NCI-H526 (cell line): ENCODE measurements at regions not wholly inside any gene's neighbourhood (a gene's known extent, or its start where the extent isn't known, plus 50 kb on each side); places are given as distances from the start of the nearest gene placed in this dataset.

Experiments
- DNase-seq, 2 experiments: peaks; one replicate each; lab custom pipeline; 2025; lab: John Stamatoyannopoulos, UW

DNA sequence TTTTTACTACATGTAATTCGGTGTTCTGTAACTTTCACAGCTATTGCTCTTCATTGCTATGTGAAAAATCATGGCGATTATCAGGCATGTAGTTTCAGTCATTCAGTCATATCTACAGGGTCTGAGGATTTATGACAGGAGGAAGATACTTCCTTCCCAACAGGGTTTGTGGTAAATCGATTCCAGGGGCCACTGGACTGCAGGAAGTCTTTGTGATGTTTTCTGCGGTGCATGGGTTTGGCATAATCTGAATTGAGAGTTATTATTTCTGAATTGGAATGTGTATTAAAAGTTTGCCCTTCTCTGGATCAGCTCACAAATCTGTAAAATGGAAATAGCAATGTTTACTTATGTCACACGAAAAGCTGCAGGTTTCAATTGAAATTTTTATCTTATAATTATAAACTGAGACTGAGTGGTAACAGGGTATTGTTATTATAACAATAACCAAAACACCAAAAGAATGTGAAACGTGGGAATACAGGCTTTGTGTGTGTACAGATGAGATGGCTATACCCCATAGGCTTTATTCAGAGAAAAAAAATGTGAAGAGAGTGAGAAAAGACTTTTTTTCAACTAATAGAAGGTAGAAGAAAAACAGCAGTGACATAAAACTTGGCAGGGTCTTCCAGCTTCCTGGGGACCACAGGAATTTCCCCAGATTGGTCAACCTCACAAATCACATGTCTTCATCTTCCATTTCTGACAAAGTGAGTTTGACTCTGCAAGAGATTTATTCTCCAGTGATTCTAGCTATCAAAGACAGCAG, 307.7 kb upstream of the NFE2L3 start:
- DNase-seq, result no peak

DNA sequence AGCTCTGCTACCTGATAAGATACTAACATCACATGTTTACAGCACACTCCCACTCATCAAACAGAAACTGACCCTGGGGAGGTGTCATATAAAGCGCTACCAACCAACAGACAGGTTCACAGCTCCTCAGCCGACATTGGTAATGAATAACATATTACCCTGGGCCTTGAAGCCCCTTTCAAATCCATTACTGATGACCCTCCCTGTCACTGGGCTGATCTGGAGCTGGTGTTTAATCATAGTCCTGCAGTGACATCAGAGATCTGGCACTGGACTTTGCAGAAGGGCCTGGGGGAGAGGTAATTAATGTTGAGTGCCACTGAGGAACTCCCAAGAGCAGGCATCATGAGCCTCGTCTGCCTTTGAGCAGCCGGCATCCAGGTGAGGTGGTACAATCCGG, 306.5 kb upstream of the NFE2L3 start:
- DNase-seq, result no peak

DNA sequence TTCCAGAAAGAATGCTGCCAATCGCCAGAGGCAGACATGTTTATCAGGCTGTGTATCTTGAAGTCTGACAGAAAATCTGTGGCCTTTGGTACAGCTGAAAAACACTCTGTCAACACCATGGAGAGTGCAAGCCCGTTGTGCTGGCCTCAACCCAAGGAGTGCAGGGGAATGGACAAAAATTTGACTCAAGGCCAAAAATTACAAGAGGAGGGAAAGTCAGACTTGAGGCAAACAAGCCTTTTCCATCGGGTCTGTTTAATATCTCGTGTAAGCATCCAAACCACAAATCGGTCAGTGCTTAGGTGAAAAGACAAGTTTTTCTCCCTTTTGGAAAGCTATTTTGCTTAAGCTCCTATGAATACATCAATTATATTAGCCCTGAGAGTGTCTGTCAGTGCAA, 305.3 kb upstream of the NFE2L3 start:
- no peak for DNase-seq

DNA sequence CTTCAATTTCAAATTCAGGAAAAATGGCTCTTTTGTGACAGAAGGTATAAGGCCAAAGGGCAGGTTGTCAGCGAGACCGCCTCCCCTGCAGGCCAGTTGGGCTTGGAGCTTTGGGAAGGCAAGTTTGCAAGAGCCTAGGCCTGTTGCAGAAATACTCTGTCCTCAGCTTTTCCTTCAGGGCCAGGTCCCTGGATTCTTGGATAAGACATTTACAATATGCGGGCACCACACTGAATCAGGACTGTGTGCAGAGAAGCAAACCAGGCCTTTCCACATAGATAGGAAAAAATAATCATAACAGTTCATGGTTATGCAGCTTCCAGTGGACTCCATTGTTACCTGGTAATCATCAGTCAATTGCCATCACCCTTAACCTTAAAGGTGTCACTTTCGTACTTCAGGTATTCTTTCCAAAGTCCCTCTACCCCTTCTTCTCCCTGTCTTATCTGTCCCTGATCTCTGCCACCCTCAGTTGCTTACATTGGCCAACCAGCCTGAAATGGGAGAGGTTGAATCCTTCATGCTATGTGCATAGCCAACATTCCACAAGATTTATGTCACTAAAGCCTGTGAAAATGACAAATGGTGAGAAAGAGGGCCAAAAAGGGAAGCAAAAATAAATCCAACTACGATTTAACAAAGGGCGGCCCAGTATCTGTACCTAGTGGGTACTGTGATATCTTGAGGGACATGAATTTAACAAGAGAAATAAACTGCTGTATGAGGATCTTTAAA, 304.5 kb upstream of the NFE2L3 start:
- no peak for DNase-seq

DNA sequence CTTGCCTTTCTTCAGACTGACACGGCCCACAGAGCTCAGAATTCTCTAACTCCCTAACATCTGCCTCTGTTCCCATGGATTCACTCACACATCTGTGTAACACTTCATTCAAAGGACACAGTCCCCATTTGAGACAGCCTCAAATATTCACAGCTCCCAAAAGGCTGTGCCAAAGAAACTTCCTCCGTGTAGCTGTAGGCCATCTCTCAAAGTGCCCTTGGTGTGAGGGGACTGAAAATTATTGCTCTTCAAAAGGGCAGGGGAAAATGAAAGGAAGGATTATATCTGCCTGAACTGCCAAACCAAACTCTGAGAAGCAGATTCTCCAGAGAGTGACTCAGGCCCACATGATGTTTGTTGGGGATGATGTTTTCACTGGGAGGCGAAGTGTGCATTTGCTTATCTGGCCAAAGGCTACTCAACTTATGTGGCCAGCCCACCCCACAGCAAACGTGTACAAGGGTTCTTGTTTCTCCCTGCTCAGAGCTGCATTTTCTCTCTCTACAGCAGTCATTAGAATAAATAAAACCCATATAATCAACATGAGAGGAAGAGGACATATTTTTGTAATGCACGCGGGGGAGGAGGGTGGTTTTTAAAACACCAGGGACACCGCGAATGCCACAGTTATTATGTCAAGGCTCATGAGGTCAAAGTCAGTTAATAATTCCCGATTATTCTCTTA, 302.4 kb upstream of the NFE2L3 start:
- DNase-seq, result no peak

DNA sequence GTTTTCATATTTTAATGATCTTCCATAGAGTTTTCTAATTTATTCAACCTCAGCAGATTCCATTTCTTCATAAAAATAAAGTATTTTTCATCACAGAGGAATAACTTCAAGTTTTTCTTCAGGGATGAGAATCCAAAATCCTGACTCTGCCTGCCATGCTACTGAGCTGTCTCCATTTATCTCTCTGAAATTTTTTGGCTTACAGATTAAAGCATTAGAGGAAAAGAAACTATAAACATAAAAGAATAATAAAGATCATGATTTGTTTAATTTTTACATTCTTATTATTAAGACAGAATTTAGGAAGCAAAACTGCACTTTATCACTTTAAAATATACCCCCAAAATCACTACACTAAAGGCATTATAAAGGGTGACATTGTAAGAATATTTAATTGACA, 301.8 kb upstream of the NFE2L3 start:
- DNase-seq, result no peak

DNA sequence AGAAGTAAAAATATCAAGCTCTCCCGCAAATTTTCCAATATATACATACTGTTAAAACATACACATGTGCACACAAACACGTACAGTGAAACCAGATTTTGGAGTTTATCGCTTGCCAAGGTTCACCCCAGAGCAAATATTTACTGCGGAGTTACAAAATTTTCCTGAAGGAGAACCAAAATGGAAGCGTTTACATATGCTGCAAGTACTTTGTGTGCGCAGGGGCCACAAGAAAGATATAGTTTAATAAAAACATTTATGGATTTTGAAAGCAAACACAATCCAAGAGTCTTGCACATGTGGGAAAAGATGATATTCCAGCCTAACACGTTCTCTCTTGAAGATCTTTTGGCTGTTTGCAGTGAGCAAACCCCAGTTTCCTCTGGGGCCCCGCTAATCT, 301.3 kb upstream of the NFE2L3 start:
- no peak for DNase-seq

DNA sequence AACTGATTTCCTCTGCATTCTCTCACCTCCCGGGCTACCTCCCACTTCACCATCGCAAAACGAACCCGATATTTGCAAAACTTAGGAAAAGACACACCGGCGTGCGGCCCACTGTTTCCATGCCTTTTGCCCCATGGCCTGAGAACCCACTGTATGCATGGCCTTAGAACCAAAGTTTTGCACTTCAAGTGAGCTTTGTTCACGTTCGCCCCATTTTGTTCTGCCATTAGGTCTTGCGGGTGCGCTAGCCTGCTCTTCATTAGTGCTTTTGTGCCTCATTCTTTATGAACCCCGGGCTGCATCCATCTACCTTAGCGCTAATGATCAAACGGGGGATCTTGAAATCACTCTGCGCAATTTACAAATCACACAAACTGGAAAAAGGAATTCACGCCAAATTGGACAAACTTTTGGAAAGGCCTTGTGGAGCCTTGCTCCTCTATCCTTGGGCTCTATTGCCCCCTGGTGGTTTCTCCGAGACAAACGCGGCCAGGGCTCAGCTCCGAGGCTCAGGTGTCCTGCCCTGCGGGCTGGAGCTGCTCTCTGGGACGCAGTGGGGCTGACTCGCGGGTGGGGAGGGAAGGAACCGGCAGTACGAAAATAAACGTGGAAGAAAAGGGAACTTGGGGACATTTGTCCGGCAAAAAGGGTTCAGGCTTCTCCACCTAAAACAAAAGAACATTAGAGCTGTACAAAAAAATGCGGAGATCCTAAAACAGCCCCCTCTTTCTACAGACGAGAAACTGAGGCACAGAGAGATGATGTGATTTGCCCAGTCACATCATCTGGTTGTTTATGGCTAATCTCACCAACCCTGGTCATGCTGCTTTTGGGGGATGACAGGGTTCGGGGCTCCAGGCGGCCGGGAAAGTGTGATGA, 300.4 kb upstream of the NFE2L3 start:
- peak; percentile 42 to 89 for DNase-seq

DNA sequence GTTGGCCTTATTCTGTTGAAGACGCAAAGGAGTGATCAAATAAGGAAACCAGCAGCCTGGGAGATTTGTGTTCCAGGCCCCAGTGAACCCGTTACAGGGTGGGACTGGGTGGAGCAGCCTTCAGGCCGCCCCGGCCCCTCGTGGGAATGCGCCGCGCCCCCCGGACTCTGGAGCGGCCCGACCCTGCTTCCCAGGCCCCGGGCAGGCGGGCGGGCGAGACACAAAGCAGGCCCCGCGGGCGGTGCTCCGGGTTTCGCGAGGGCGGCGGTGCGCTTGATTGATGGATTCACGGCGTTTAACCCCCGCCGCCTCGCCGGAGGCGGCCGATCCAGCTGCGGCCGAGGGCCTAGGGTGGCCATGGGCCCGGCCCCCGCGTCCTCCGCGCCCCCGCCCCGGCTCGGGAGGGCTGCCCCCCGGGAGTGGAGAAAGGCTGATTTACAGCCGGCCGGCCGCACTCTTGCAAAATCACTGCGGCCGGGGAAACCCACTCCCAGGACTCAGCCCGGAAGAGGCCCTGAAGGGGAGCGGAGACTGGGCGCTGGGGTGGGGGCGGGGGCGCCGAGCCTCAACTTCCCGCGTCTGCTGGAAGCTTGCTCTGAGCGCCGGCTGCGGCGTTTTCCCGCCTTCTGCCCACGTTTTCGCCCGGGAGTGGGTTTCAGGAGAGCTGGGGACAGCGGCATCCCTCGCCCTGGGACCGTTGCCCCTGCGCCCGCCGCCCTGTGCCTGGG, 299.6 kb upstream of the NFE2L3 start:
- no peak for DNase-seq

DNA sequence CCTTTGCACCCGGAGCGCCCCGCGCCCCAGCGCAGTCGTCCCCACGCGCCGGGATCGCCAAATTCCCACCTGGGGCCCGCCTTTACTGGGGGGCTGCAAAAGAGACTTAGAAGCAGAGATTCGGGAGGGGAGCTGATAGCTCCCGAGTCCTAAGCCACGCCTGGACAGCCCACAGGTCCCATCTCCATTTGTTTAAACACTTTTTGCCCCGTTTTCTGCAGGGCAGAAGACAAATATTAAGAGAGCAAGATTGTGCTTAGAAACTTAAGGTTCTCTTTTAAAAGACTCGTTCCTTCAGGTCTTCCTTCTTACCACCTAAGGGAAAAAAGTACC, 299.1 kb upstream of the NFE2L3 start:
- no peak for DNase-seq

DNA sequence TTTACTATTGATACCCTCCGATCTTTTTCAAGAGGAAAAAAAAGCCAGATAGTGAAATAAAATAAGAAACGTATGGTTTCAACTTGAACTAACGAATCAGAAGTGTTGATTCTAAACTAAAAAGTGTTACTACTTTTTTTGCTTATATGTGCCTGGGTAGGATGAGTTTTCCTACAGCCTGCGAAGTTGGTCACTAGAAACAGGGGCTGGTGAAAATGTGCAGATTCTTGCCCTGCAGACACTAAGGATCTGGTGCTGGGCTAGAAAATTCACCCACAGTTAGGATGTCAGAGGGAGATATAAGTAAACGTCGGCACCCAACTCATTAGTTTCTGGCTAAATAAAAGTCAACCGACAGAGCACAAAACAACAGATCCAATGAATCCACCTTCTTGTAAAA, 298.7 kb upstream of the NFE2L3 start:
- no peak for DNase-seq

DNA sequence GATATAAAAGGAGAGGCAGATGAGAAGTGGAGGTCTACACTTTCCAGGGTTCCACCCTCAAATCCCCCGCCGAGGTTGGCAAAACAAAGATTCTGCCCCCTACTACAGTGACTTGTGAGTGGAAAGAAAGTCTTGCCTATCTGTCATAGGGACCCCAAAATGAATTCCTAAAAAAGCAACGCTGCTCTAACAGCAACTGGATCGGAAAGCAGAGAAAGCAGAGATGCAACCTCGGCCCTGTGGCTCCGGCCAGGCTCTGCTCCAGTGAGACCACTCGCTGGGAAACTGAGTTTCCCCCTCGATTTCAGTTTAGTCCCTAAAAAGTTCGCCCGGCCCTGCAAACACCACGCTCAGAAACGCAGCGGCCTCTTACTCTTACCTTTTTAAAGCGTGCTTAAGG, 297.9 kb upstream of the NFE2L3 start:
- DNase-seq, result no peak

DNA sequence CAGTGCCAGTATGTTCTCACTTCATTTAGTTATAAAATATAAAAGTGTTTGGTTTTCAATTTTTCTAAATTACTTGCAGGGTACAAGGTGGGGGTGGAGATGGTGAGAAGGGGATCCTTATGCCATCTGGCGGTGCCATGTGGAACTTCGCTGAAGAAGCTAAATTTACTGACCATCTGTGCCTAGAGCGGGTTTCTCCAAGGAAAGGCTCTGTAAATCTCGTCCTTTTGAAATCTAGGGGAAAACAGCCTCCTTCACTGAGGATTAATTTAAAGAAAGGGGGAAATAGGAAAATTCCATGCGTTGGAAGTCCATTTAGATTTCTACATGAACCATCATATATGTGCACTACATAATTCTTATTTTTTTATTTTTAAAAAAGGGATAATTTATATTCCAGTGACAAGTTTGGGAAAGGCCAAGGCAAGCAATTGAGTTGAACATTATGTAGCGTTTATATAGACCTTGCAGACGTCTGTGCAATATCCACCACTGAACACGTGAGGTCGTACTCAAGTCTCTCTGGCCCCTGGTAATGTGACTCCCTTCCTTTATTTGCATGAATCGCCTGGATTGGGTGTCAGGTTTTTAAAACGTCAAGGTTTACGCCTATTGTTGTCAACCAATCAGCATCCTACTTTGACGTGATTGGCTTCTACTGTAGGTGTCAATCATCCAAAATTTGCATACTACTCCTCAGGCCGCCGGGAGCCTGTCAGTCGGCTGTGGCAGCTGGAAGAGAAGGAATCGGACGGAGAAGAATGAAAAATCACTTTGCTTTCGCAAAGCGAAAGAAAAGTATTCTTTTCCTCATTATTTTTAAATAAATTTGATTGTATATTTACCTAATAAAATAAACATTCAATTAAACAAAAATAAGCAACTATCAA, 297.1 kb upstream of the NFE2L3 start:
- DNase-seq, result peak; percentile 99

DNA sequence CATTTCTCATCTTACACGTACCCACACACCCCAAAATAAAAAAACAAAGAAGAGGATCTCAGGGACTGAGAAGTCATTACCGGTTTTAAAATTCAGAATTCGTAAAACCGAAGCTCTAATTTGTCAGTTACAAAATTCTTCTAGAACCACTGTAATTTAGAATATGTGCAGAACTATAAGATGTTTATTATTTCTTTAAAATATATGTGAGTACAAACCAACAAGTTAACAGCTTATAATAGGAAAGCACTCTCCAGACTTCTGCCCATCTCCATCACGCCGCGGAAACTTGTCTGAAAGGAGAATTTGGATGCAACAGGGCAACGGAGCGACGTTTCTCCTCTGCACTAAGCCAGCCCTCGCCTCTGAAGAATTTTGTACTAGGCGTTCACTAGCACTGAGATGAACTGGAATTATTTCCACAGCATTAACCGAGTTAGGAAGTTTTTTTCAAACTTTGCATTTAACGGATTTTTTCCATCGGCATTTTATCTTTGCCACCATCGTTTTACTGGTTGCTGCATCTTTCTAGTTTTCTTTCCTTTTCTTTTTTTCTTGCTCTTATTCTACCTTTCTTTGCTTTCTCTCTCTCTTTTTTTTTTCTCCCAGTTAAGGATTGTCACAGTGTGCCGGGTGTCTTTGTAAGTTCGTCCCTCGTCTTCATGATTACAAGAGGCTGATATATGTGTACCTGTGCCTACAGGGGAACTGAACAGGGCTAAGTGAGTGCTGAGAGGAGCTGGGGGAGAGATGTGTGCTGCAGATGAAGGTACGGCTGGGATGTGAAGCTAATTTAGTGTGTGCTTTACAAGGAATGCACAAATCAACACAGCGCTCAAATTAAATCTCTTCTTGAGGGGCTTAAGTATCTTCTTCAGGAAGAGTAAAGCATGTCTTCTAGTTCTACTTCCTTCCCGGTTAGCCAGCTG, 295.9 kb upstream of the NFE2L3 start:
- DNase-seq, result peak; percentile 70 to 83

DNA sequence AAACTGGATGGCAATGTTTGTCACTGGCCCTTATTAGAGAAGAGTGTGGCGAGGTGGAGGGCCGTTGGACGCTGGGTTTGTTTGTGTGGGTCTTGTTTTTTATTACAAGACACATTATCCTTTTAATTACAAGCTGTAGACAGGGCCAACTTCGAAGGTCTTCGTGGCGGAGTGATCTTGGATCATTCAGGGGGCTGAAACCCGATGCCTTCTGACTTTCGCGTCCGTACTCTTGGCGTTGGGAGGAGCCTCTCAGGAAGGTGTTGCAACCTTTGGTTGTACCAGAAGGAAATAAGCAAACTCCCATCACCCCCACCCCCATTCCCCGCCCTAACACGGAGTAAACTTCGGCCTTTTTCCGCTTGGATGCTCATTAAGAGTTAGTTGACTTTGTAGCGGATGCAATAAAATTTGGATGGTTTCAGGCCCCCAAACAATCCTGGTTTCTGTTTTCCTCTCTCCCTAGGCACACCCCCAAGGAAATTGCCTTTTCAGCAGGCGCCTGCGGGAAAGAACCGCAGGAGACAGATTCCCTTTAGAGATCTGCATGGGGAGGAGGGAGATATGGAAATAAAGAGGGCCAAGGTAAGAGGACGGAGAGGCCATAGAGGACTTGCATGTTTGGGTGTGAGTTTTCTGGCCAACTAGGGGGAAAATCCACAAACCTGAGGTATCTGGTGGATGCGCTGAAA, 294.5 kb upstream of the NFE2L3 start:
- peak; percentile 89 to 91 for DNase-seq

DNA sequence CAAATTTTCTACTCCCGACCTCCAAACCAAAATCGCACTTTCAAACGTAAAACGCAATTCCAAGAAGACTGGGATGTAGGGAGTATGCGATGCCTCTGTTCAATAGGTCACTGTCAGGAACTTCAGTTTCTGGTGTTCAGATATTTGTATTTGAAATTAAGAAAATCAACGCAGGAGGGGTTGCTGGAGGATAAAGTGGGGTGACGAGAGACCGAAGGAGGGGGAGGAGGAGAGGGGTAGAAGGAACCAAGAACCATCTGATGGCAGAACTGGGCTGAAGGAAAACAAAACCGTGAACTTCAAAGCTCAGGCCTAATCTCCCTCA, 293.8 kb upstream of the NFE2L3 start:
- no peak for DNase-seq

DNA sequence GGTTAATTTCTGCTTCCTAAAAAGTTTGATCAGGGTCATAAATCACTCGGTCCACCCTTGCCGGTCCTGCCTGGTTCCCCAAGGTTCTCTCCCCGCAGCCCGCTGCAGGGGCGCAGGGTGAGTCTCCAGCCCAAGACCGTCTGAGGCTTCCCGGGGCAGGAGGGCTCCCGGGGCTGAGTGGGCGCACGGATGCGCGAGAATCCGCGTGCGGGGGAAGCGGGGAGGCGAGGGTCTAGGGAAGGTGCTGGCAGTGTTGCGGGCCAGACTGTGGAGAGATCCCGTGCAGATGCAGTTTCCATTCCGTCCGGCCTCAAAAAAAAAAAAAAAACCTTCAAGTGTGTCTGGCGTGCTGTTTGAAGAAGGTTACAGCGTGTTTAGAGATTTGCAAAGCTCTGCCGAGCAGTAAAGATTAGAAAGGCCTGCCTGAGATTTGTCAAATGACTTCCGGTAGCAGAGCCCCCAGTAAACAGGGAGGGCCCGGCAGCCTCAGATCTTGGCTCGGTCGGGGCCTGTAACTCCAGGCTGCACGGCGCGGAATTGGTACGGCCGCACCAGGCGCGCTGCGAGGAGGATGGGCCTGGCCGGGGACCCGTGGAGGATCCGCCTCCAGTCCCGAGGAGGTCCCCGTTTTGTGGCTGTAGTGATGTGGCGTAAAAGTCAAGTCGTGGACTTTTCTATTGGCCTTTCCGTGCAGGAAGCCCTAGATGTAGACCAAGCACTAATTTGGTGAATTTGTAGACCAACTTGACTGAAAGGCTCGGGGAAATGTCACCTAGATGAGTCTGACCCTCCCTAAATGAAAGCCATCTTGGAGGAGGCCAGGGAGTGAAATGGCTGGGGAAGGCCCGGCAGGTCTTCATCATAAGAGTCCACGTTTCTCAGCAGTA, 293.2 kb upstream of the NFE2L3 start:
- no peak for DNase-seq
